ENCODE measurements at regions not wholly inside any gene's neighbourhood (a gene's known extent, or its start where the extent isn't known, plus 50 kb on each side); places are given as distances from the start of the nearest gene placed in this dataset.

DNA sequence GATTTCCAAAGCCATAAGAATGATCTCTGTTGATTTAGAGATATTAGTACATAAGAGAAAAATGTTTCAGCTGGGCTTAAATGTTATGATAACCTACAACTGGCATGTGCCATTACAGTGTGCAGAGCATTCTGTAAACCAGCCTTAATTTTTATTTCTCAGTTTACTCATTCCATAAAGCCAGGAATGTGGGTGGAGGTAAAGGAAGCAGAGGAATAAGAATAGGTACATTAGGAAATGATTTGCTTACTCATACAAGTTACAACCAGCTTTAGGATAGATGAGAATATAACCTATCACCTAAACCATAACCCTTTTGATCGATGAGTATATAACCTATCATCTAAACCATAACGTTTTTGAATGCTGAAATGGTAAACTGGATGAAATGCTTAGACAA lies 1394.7 kb upstream of the ACVR2A start (continued):
- no peak for TF ChIP-seq ZNF704 (tag by site-specific recombination; IDR thresholded peaks at IDR 0.05)
- TF ChIP-seq, protein P1, sequence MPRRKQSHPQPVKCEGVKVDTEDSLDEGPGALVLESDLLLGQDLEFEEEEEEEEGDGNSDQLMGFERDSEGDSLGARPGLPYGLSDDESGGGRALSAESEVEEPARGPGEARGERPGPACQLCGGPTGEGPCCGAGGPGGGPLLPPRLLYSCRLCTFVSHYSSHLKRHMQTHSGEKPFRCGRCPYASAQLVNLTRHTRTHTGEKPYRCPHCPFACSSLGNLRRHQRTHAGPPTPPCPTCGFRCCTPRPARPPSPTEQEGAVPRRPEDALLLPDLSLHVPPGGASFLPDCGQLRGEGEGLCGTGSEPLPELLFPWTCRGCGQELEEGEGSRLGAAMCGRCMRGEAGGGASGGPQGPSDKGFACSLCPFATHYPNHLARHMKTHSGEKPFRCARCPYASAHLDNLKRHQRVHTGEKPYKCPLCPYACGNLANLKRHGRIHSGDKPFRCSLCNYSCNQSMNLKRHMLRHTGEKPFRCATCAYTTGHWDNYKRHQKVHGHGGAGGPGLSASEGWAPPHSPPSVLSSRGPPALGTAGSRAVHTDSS (tag by site-specific recombination; IDR thresholded peaks at IDR 0.05) = no peak
- no peak for TF ChIP-seq ZNF391 (tag by site-specific recombination; IDR thresholded peaks at IDR 0.05; ENCODE audit: borderline replicate concordance, low read depth)
- no peak for TF ChIP-seq ZFP3 (tag by site-specific recombination; IDR thresholded peaks at IDR 0.05; ENCODE audit: low read depth)
- TF ChIP-seq, protein P2, sequence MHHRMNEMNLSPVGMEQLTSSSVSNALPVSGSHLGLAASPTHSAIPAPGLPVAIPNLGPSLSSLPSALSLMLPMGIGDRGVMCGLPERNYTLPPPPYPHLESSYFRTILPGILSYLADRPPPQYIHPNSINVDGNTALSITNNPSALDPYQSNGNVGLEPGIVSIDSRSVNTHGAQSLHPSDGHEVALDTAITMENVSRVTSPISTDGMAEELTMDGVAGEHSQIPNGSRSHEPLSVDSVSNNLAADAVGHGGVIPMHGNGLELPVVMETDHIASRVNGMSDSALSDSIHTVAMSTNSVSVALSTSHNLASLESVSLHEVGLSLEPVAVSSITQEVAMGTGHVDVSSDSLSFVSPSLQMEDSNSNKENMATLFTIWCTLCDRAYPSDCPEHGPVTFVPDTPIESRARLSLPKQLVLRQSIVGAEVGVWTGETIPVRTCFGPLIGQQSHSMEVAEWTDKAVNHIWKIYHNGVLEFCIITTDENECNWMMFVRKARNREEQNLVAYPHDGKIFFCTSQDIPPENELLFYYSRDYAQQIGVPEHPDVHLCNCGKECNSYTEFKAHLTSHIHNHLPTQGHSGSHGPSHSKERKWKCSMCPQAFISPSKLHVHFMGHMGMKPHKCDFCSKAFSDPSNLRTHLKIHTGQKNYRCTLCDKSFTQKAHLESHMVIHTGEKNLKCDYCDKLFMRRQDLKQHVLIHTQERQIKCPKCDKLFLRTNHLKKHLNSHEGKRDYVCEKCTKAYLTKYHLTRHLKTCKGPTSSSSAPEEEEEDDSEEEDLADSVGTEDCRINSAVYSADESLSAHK (tag by site-specific recombination; IDR thresholded peaks at IDR 0.05) = no peak
- no peak for TF ChIP-seq OSR2 (tag by site-specific recombination; IDR thresholded peaks at IDR 0.05)
- no peak for TF ChIP-seq ZNF174 (tag by site-specific recombination; IDR thresholded peaks at IDR 0.05)

- H3K9me3 ChIP-seq (ENCODE audit: control insufficient read depth, insufficient read depth, low read depth, low read length) = no peaks in the 10 kb centered on the region
- ChIA-PET POLR2A (no interaction called here), CTCF (no interaction called here)
- H3K4me3 ChIP-seq (ENCODE audit: low read depth, low read length) = no peak overlapping the region
- no peaks in the 10 kb centered on the region for H3K36me3 ChIP-seq (ENCODE audit: control insufficient read depth in 2 of 2, insufficient read depth in 1 of 2, low read length in 2 of 2)
- no peak overlapping the region for H3K27ac ChIP-seq (ENCODE audit: extremely low read depth, low read depth, low read length)
- TF ChIP-seq KLF9 (tag by site-specific recombination; IDR thresholded peaks at IDR 0.05; ENCODE audit: low read depth) (no peak), ZNF747 (tag by site-specific recombination; IDR thresholded peaks at IDR 0.05) (no peak), ZNF792 (tag by site-specific recombination; IDR thresholded peaks at IDR 0.05) (no peak), SCRT1 (tag by site-specific recombination; IDR thresholded peaks at IDR 0.05; ENCODE audit: borderline replicate concordance) (no peak), ZNF404 (tag by site-specific recombination; IDR thresholded peaks at IDR 0.05) (no peak), ZBTB8A (tag by site-specific recombination; IDR thresholded peaks at IDR 0.05) (no peak), ZNF341 (tag by site-specific recombination; IDR thresholded peaks at IDR 0.05; ENCODE audit: low read depth) (no peak), GFI1B (tag by site-specific recombination; IDR thresholded peaks at IDR 0.05) (no peak)
- TF ChIP-seq, protein P3, sequence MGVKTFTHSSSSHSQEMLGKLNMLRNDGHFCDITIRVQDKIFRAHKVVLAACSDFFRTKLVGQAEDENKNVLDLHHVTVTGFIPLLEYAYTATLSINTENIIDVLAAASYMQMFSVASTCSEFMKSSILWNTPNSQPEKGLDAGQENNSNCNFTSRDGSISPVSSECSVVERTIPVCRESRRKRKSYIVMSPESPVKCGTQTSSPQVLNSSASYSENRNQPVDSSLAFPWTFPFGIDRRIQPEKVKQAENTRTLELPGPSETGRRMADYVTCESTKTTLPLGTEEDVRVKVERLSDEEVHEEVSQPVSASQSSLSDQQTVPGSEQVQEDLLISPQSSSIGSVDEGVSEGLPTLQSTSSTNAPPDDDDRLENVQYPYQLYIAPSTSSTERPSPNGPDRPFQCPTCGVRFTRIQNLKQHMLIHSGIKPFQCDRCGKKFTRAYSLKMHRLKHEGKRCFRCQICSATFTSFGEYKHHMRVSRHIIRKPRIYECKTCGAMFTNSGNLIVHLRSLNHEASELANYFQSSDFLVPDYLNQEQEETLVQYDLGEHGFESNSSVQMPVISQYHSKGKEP (tag by site-specific recombination; IDR thresholded peaks at IDR 0.05) = no peak
- no peaks in the 10 kb centered on the region for H3K4me1 ChIP-seq (ENCODE audit: control insufficient read depth, insufficient read depth, low read length)
These were observed 1399.8 kb upstream of the ACVR2A start for GRCh38 chr2:146444987-146445386.

DNA sequence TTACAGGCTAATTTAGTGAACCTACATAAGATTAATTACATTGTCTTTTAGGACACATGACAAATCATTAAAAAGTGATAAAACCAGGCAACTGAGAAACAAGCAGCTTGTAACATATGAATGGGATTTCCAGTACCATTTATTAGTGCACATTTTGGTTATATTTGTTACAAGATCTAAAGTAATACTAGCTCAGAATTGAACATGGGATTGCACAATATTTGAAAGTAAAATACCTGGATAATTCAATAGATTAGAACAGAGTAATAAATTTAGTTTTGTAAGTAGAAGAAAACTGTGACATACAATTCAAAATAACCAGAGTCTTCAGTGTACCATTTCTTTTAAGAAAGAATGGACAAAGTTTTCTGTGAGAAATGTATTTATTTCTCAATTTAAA lies 1400.7 kb upstream of the ACVR2A start:
- CTCF ChIA-PET = no interaction called here
- H3K36me3 ChIP-seq (ENCODE audit: control insufficient read depth in 2 of 2, insufficient read depth in 1 of 2, low read length in 2 of 2) = no peaks in the 10 kb centered on the region
- no peaks in the 10 kb centered on the region for H3K9me3 ChIP-seq (ENCODE audit: control insufficient read depth, insufficient read depth, low read depth, low read length)
- H3K27ac ChIP-seq (ENCODE audit: extremely low read depth, low read depth, low read length) = no peak overlapping the region
- POLR2A ChIA-PET = no interaction called here
- no peaks in the 10 kb centered on the region for H3K4me1 ChIP-seq (ENCODE audit: control insufficient read depth, insufficient read depth, low read length)
- H3K4me3 ChIP-seq (ENCODE audit: low read depth, low read length) = no peak overlapping the region
- TF ChIP-seq, protein P4, sequence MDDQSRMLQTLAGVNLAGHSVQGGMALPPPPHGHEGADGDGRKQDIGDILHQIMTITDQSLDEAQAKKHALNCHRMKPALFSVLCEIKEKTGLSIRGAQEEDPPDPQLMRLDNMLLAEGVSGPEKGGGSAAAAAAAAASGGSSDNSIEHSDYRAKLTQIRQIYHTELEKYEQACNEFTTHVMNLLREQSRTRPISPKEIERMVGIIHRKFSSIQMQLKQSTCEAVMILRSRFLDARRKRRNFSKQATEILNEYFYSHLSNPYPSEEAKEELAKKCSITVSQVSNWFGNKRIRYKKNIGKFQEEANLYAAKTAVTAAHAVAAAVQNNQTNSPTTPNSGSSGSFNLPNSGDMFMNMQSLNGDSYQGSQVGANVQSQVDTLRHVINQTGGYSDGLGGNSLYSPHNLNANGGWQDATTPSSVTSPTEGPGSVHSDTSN (CRISPR knock-in tag; IDR thresholded peaks at IDR 0.05) = no peak
- TF ChIP-seq HOXC10 (CRISPR knock-in tag; IDR thresholded peaks at IDR 0.05) (no peak), KLF10 (tag by site-specific recombination; IDR thresholded peaks at IDR 0.05) (no peak), ZNF514 (tag by site-specific recombination; IDR thresholded peaks at IDR 0.05) (no peak), ZNF155 (tag by site-specific recombination; IDR thresholded peaks at IDR 0.05) (no peak), ZBTB20 (tag by site-specific recombination; IDR thresholded peaks at IDR 0.05) (no peak), ZNF791 (tag by site-specific recombination; IDR thresholded peaks at IDR 0.05) (no peak), SCRT1 (tag by site-specific recombination; IDR thresholded peaks at IDR 0.05; ENCODE audit: borderline replicate concordance) (no peak)
- TF ChIP-seq, protein P1 (tag by site-specific recombination; IDR thresholded peaks at IDR 0.05) = no peak
- TF ChIP-seq, protein P3 (tag by site-specific recombination; IDR thresholded peaks at IDR 0.05) = no peak

Measured in HEK293 (cell line).